SU-DHL-6 (cell line): ENCODE measurements at regions not wholly inside any gene's neighbourhood (a gene's known extent, or its start where the extent isn't known, plus 50 kb on each side); places are given as distances from the start of the nearest gene placed in this dataset.

Experiments used
- CTCF ChIP-seq: fragments of 200-600 bp; sonication (generic); IDR thresholded peaks from one replicate; pipeline ENCODE4 v1.5.1; 2017; ENCODE audit warnings: antibody characterized with exemption, mild to moderate bottlenecking, low read length, moderate library complexity; ENCODE audit not compliant: insufficient read depth, poor library complexity, severe bottlenecking
- EZH2phosphoT487 ChIP-seq: fragments of 200-600 bp; sonication (generic), shearing (Covaris generic); conservative IDR thresholded peaks from 2 replicates; pipeline ENCODE4 v1.6.1; 2018; ENCODE audit warnings: mild to moderate bottlenecking, antibody characterized with exemption, low read length, moderate library complexity, mixed read lengths

- TF ChIP-seq CTCF (no peak), EZH2phosphoT487 (no peak)
Measured at GRCh38 chr13:85040215-85040614, 759.0 kb downstream of the SLITRK6 start.
